Inferior parietal cortex (tissue), 1 donor: ENCODE measurements at regions not wholly inside any gene's neighbourhood (a gene's known extent, or its start where the extent isn't known, plus 50 kb on each side); places are given as distances from the start of the nearest gene placed in this dataset.
"Not testable (repeated sequence)": the region's sequence is repeated elsewhere in the genome, so short reads cannot be mapped to it uniquely, and the experiment has no call there.

Source experiments
- DNase-seq: peaks from one replicate; pipeline ENCODE4 v3.0.0-alpha.2; 2016; ENCODE audit errors: extremely low spot score

DNA sequence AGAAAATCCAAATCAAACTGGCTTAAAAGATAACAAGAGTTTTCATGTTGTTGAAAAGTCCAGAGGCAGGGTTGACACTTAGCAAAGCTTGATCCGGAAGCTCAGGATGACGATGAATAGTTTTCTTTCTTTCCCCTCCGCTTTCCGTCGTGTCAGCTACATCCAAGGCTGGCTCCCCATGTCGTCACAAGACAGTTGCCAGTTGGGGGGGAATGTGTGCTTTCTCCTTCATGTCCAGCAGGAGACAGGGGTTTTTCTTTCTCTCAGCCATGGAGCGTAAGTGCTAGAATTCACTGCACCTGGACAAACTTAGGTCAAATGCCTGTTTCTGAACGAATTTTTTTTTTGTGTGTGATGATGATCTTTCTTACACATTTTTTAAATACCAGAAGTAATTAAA lies 273.8 kb upstream of the RGMA start:
- DNase-seq = no peak

DNA sequence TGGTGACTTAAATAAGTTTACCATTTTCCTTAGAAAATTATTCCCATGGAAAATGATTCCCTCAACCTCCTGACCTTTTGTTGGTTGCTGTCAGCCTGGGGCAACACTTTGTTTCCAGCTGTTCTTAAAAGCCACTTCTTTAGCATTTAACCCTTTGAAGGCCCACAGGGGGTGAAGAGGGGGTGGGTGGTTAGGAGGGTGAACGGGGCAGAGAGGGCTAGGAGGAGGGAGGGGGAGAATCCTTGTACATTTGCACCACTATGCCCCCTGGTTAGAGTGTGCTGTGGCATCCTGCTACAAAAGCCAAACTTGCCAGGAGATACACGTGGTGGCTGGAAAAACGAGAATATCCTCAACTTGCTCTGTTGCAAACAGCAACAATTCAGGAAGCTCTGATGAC lies 273.2 kb upstream of the RGMA start:
- DNase-seq = no peak

DNA sequence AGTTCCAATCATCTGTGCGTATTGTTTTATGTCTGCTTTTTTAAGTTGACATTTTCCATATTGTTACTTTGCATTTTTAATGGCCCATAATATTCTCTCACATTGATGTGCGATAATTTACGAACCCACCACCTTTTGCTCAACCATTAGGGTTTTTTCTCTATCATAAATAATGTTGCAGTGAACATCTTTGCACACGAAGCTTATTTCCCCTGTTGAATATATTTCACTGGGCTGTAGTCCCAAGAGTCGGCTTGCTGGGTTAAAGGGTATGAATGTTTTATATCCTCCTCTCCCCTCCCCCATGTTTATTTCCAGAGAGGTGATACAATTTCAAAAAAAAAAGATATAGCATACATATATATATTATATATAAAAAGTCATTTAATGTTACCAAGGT lies 272.7 kb upstream of the RGMA start:
- DNase-seq = no peak

DNA sequence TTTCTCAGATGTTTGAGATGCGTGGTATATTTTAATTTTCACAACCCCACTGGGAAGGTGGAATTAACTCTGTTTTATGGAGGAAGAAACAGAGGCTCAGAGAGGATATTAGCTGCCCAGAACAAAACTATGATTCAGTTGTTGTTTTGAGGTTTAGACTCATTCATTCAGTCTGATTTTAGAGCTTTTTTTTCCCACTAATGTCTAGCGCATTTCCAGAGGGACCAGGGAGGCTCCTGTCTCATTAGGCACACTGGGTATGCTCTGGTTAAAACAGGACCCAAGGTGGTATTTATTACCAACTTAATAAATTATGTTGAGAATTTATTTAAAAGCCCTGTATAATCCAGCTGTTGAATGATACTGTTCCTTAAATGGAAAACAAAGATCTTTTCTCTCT lies 272.0 kb upstream of the RGMA start:
- DNase-seq = no peak

DNA sequence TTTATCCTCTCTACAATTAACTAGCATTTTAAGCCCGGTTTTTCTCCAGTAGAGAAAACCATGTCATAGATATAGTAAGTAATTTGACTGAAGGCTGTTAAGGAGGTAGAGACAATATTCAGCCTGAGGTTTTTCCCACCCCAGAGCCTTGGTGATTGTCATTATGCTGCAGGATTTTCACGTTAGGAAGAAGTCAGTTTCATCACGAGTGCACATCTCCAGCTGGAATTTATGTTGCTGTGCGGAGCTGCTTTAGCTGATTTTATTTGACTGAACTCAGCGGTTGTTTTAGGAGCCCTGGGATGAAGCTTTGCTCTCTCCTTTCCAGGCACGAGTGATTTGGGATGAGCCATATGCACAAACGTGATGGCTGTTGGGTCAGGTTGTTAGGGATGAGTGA lies 271.3 kb upstream of the RGMA start:
- no peak for DNase-seq

DNA sequence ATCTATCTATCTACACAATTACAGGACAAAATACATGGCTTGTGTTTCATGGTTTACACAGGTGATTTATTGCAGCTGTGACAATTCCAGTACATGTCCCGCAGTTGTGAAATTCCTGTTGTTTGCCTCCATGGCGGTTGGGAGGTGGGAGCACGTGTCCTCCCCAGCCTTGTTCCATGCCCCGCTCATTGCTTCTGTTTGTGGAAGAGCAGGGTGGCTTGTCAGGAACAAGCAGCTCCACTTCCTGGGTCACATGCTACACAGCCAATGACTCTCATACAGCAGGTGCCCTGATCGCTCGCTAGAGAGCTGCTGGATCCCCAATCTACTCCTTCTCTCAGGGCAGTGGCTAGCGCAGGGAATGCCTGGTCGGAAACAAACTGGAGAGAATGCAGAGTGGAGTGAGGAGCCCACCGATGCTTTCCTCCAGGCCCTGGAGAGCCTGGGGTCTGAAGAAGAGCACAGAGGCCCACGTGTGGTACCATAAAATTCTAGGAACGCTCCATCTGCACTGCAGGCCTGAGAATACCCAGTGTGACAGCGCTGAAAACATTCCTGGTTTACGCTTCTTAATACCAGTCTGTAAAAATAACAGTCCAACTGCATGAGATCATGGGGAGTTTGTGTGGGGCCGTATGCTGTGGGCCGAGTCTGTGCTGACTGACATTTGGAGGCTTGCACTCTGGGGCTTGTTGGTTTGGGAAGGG lies 270.6 kb upstream of the RGMA start:
- no peak for DNase-seq

DNA sequence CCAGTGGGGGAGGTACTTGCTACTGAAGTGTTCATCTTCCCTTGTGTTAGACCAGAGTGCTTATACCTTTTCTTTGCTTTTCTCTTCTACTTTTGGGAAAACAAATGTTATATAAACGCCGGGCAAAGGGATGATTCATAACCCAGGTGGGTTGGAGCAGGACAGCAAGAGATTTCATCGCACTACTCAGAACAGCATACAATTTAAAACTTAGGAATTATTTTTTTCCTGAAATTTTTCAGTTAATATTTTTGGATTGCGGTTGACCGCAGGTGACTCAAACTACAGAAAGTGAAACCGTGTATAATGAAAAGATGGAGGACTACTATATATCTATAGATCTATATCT lies 270.0 kb upstream of the RGMA start:
- no peak for DNase-seq

DNA sequence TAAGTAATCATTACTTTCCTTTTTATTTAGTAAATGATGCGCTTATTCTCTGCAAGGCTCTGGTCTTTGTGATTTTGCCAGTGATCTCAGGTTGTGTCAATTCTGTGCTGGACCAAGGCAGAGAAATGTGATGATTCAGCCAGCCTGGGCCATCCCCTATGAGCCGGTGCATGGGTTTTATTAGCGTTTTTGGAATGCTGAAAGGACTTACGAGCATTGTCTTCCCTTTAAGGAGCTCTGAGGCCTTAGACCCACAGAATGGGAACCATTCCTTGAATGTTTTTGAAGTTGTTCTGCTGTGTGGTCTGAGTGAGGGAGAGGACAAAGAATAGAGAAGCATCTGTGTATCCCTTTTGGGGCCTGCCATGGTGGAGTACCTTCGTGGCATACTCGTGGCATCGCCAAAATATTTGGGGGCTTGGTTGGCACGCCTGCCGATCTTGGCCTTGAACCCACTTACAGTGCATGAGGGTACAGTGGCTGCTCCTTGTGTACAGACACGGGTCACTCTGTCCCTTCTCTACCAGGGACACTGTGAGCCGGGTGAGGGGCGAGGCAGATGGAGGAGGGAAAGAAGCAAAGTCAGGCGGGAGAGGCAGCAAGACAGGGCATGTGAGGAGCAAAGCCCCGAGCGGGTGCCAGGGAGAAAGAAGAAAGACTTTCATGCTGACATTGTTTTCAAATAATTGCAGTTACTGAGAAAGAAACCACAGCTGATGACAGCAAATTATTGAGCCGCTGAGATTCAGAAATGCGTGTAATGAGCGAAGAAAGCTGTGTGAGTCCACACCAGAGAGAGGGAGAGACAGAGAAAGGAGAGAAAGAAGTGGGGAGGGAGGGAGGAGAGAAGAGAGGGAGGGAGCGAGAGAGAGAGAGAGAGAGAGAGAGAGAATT lies 269.4 kb upstream of the RGMA start:
- DNase-seq = no peak

DNA sequence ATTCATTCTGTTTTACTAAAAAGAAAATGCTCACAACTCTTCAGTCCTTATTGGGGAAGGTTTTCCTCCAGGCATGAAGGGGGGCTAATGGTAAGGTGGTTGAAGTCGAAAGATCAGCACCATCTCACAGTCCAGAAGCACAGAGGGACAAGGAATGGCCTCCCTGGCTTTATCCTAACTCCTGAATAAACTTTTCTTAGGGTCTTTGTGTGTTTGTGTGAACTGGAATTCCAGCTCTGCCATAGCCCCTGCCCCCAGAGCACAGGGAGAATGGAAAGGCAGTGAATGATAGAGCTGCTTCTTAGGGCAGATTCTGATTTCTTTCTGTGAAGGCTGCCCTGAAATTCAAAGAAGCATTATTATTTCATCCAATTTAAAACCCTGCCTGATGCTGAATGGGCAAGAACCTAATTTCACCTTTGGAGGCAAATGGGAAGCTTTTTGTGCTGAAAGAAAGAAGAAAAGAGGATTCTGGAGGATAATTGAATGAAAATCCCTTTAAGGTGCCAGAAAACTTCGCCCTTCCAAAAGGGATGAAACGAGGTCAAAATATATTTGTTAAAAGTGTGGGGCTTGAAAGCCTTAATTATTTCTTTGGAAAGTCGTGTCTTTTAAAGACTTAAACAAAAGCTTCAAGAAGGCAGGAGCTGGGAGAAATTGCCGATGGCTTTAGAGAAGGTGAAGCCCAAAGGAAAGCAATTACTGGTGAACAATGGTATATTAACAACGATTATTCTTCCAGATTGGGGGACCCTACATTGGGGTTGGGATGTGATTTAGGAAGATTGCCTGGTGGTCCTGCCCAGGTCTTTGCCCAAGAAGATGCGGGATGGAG lies 259.9 kb upstream of the RGMA start:
- no peak for DNase-seq

DNA sequence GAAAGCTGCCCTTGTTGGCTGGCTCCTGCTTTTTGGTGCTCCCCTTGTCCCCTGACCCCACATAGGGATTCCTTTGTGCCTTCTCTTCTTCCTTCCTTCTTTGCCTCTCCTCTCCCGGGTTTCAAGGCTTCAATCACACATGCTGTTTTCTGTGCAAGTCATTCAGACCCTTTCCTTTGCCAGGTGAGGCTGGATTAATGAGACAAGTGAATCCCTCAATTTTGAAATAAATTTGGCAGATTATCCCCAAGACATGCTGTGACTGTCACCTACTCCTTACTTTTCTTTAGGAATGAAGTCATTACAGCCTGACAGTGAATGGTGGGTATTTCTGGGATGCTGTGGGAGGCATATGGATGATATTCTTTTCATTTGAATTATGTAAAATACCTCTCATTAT lies 259.0 kb upstream of the RGMA start:
- DNase-seq = no peak

DNA sequence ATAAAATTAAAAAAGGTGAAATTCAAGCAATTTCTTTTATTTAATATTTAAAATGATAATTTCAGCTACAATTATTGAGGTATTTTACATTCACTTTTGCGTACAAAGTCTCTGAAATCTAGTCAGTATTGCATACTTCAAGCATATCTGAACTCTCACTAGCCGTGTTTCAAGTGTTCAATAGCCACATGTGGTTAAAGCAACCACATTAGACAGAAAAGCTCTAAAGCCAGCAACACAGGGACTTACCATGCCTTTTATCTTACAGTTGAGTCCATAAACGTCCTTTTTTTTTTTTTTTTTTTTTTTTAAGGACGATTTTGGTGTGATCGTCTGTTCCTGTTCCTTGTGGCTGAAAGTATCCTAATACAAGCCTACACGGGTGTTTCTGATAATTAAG lies 257.0 kb upstream of the RGMA start:
- no peak for DNase-seq

DNA sequence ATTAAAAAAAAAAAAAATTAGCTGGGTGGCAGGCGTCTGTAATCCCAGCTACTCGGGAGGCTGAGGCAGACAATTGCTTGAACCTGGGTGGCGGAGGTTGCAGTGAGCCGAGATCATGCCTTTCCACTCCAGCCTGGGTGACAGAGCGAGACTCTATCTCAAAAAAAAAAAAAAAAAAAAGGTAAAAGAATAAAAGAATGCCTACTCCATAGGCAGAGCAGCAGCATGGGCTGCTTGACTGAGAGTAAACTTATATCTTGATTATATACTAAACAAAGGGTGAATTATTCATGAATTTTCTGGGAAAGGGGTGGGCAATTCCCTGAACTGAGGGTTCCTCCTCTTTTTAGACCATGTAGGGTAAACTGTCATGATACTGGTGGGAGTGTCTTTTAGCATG lies 254.4 kb upstream of the RGMA start:
- DNase-seq = not testable (repeated sequence)

DNA sequence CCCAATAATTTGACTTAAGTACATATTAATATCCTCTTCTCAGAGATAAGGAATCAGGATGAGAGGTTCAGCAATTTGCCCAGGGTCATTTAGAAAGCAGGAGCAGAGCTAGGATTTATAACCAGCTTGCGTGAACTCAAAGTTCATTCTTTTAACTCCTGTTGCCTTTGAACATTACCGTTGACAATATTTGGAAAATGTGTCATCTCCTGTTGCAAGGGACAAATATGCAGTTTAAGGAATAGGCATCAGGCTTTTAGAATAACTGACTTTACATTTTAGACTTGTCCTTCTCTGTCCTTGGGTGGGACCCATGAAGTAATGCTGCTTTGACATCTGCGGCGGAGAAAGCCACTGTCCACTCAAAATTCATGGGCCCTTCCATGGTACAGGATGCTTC lies 252.2 kb upstream of the RGMA start:
- DNase-seq = no peak

DNA sequence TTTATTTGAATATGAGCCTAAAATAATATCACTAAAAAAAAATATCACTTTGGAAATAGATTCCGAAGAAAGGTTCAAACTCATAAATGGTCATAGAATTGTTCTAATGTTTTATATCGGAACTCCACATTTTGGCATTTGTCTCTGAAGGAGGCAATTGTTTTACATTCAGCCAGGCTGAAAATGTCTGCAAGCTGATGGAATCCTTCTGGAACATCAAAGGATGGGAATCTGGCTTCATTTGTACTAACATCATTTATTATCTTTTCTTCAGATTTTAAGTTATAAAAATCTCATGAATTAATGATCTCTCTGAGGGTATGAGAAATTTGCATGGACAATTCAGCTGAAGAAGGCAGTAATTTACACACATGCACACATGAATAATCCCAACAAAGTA lies 251.4 kb upstream of the RGMA start:
- DNase-seq = no peak

DNA sequence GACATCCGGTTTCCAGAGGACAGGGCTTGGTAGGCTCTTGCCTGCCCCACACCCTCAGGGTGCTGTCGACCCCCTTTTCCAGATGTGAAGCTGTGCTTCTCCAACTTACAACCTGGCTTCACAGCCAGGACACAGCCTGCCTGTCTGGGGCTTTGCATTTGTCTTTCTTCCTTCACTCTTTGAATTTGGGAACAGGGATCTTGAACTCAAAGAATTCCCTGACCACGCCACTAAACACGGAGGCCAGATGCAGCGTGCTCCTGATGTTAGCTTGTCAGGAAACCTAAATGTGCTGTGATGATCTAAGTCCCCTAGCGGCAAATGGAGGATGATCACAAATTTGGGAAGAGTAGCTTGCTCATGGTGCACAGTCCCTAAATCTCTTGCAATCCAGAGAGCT lies 244.8 kb upstream of the RGMA start:
- no peak for DNase-seq

DNA sequence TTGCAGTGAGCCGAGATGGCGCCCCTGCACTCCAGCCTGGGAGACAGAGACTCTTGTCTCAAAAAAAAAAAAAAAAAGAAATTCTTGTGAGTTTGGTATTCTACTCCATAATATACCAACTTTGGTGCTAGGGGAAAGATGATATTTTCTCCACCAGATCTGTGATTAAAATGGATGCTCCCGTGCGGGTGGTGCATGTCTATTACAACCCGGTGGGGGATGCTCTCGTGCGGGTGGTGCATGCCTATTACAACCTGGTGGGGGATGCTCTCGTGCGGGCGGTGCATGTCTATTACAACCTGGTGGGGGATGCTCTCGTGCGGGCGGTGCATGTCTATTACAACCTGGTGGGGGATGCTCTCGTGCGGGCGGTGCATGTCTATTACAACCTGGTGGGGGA lies 244.1 kb upstream of the RGMA start:
- DNase-seq = not testable (repeated sequence)

DNA sequence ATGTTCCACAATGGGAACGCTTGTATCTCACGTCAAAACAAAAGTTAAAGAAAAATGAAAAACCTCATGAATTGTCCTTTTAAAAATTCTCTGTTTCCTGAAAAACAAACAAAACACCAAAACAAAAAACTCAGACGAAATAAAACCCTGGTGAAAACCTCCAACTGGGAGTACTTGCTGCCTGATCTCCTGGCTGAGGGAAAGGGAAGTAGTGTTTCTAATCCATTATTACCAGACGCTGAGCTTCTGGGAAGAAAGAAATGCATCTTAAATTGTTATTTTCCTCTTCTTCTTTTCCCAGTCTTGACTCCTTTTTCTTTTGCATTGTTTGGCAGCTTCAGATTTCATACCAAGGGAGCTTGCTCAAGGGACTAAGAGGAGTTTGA lies 243.2 kb upstream of the RGMA start:
- no peak for DNase-seq

DNA sequence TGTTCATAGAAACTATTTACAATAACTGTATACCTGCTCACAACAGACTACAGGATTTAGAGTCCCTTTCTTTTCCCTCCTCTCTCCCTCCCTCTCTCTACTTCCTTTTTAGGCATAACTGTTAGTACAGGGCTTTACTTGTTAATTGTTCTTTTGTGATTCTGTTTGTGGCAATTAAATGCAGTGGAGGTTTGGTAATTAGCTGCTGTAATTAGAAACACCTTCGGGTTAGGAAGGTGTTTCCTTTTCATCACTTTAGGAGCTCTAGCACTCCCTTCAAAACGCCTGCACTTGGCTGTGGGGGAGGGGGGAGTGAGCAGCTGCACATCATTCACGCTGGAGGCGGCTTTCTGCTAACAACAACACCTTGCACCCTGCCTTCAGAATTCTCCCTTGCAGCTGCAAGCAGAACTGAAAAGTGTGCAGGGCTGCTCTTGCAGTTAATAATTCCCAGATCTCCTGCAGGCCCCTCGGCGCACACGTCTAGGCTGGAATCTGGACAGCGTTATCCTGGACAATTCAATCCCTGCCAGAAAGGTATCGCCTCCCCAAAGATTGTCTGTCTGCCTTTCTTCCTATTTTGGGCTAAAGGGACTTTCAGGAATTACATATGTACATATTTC lies 242.6 kb upstream of the RGMA start:
- no peak for DNase-seq

DNA sequence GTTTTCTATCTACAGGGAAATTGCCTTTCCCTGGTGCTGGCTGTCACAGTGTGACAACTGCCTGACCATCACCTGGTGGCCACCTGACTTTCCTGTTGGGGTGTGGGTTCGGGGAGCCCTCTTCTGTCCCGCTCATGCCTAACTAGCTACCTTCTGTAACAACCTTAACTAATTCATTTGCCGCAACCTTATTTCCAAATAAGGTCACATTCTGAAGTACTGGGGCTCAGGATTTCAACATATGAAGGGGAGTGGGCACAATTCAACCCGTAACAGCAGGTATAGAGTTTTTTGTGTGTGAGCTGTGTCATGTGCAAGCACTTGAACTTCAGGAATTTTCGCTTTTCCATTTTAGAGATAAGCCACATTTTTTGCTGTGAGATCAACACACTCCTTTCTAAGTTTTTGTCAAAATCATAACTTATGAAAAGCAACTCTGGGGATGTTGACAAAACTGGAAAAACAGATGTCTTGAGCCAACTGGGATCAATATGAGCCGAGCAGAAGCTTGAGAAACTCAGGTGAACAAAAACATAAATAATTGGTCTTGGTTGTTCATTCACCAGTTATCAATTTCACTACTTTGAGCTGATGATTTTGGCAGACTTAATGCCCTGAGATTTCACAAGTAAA lies 242.0 kb upstream of the RGMA start:
- DNase-seq = no peak

DNA sequence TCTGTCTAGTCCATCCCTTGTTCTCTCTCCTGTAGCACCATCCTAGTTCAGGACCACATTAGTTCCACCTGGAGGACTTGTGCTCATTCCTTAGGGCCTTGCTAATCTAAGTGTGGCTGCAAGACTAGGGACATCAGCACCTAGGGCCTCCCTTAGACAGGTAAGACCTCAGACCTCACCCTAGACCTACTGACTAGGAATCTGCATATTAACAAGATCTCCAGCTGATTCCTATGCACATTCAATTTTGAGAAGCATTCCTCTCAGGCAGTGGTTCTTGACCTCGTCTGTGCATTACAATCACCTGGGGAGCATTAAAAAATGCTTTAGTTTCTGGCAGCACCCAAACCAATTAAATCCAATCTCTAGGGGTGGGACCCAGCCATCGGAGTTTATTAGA lies 238.4 kb upstream of the RGMA start:
- no peak for DNase-seq

DNA sequence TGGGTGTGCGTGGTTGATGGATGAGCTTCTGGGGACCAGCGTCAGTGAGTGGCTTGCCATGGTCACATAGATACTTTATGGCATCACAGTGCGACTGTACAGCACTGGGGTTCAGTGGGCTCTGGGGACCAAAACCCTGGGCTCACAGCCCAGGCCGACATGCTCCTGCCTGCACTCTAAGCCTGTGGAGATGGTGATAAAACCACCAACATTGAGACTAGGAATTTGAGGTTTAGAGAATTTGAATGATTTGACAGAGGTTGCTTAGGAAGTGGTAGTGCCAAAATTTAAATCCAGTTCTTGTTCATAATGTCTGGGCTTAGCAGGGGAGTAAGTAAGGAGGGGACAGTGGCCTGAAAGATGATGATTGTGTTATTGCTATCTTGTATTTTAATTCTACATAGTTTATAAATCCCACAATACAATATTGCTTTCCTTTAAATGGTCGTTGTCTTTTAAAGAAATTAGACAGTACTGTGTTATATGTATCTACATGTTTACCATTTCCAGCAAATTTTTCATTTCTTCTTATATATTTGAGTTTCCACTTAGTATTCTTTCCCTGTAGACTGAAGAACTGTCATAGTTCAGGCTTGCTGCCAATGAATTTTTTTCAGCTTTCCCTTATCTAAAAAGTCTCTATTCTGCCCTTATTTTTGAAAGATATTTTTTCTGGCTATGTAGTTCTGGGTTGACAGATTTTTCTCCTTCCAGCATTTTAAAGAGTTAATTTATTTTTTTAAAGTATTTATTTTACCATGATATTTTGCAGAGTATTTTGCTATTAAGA lies 235.4 kb upstream of the RGMA start:
- DNase-seq = no peak
